ENCODE measurements at regions not wholly inside any gene's neighbourhood (a gene's known extent, or its start where the extent isn't known, plus 50 kb on each side); places are given as distances from the start of the nearest gene placed in this dataset.

DNA sequence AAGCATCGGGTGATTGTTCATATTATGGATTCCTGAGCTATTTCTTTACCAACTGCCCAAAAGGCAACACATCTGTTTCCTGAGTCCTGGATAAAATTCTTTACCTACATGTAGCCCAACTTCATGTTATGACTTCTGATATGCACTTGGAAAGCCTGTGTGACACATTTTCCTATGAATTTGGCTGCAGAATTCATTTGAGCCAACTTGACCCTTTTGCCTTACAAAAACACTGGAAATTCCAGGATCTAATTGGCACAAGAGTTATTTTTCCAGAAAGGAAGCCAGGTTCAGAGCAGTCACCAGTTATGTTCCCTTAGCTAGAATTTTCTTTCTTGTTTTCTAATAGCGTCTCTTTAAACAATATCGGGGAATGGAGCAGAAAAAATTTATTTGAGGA lies 202.5 kb upstream of the LRIG3 start:
- TF ChIP-seq CTCF (CRISPR knock-in tag; IDR thresholded peaks at IDR 0.05): no peak
- no peak for TF ChIP-seq MTA1 (CRISPR knock-in tag; IDR thresholded peaks at IDR 0.05; ENCODE audit: borderline replicate concordance)
- TF ChIP-seq, protein P1, sequence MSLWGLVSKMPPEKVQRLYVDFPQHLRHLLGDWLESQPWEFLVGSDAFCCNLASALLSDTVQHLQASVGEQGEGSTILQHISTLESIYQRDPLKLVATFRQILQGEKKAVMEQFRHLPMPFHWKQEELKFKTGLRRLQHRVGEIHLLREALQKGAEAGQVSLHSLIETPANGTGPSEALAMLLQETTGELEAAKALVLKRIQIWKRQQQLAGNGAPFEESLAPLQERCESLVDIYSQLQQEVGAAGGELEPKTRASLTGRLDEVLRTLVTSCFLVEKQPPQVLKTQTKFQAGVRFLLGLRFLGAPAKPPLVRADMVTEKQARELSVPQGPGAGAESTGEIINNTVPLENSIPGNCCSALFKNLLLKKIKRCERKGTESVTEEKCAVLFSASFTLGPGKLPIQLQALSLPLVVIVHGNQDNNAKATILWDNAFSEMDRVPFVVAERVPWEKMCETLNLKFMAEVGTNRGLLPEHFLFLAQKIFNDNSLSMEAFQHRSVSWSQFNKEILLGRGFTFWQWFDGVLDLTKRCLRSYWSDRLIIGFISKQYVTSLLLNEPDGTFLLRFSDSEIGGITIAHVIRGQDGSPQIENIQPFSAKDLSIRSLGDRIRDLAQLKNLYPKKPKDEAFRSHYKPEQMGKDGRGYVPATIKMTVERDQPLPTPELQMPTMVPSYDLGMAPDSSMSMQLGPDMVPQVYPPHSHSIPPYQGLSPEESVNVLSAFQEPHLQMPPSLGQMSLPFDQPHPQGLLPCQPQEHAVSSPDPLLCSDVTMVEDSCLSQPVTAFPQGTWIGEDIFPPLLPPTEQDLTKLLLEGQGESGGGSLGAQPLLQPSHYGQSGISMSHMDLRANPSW (CRISPR knock-in tag; IDR thresholded peaks at IDR 0.05; ENCODE audit: borderline replicate concordance): no peak
- TF ChIP-seq KDM5B (CRISPR knock-in tag; IDR thresholded peaks at IDR 0.05; ENCODE audit: borderline replicate concordance): no peak
- no peak for TF ChIP-seq MAF1 (CRISPR knock-in tag; IDR thresholded peaks at IDR 0.05; ENCODE audit: borderline replicate concordance)

Measured in HepG2 (cell line).